ENCODE measurements at regions not wholly inside any gene's neighbourhood (a gene's known extent, or its start where the extent isn't known, plus 50 kb on each side); places are given as distances from the start of the nearest gene placed in this dataset.

DNA sequence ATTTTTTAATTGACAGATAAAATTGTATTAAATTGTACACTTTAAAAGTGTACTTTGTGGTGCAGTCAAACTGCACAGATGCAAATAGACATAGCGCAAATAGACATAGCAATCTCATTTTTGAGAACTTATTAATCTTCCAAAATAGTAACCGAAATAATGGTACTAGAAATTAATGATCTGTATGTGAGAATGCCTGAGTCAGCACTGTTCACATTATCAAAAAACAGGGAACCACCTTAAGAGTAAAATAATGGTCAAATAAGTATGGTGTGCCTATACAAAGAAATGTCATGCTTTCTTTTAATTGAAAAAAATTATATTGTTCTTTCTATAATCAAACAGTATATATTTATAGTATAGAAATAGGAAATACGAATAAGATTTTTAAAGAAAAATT lies 461.9 kb downstream of the EFNA5 start:
- no peak for DNase-seq

DNA sequence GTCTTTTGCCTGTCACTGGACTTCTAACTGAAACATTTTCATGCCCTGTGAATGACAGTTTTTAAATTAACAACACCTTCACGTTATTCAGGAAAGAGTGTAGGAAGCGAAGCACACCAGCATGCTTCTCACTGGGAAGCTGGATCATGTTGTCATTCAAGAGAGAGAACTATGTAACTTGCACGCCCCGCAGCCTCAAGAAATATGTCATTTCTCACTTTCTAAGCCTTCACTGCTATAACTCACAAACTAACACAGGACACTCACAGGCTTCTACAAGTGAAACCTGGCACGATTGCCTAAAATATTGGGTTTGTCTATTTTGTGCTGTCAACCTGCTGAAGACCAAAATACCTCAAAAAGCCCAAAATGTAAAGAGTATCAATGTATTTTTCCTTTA lies 466.3 kb downstream of the EFNA5 start:
- no peak for DNase-seq

DNA sequence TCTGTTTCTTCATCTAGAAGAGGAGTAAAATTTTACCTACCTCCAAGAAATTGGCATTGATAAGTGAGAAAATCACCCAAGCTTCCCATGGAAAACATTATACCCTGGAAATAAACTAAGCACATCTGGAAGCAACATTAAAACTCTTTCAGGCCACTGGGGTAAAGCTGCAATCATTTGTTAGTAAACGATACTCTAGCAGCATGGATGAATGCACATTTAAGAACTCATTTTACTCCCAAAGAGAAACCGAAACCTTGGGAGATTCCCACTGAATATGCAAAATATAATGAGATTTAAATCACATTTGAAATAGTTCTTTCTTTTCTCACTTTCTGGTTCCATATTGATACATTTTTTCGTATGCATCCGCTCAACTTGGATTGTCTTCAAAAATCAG lies 467.5 kb downstream of the EFNA5 start:
- DNase-seq: no peak

DNA sequence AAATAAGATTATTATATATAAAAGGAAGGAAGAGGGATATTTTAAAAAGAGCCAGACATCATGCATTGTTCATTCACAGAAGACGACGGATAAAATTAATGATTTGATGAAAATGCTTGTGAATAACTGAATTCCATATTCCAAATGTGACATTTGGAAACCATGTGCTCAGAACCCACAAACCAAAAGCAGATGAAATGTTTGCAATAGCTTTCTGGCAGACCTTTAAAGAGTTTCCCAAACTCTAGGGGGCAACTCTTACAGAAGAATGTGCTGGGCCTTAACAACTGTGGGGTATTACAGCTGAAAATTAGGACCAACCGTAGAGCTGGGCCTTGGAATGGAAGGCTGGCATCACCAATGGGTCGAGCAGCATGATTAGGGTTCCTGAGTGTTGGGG lies 471.0 kb downstream of the EFNA5 start:
- DNase-seq: no peak

DNA sequence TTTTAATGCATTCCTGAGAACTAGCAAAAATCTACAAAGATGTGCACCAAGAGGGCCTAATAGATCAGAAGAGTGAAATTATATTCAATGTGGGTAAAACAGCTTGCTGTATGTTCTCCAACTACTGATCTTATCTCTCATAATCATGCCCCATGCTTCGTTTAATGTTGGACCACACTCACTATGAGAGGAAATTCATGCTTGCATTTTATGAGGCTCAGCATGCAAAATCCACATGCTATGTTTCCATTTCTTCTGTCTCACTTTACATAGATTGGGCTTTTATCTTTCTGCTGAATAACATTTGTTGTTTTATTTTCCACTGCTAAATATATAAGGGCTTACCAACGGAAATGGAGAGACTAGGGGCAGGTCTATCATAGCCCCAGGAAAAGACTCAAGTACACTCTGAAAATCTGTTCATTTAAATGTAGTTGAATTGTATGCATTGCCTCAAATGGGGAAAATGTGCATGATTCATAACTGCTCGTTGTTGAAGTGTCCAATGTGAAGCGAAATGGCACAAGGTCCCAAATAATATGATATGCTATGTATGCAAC lies 474.2 kb downstream of the EFNA5 start:
- no peak for DNase-seq

DNA sequence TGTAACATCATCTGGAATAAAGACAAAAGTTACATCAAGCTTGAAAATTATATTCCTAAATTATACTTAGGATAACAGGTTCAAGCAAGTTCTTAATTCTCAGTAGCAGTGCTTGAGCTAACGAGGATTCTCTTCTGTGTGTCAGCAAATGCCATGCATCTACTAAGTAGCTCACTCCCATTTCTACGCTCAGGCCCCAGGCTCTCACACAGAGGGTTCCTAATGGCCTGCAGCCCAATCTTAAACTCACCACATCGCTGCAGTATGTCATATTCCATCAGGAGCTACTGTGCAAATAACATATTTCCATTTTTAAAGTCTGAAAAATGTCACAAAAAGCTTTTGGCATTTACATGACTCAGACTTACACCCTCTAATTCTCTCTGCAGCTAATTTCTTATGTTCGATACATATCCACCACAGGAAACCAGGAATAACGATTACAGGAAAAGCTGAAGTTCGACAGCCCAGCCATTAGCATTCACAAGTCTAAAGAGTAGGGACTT lies 474.8 kb downstream of the EFNA5 start:
- no peak for DNase-seq

DNA sequence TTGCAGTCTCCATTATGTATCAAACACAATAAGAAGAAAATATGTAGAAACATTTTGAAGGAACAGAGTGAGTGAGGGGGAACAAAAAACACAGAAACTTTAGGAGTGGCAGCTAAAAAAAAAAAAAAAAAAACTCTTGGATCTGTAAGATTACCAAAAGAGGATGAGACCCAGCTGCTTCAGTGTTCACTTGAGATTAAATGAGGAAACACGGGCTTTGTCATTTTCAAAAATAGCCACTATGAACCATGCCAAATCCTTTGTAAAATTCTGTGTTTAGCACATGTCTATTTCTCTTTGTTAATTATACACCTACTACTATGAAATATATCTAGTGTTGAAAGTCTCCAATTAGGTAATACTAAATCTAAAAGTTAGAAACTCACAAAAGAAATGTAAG lies 485.9 kb downstream of the EFNA5 start:
- no peak for DNase-seq

DNA sequence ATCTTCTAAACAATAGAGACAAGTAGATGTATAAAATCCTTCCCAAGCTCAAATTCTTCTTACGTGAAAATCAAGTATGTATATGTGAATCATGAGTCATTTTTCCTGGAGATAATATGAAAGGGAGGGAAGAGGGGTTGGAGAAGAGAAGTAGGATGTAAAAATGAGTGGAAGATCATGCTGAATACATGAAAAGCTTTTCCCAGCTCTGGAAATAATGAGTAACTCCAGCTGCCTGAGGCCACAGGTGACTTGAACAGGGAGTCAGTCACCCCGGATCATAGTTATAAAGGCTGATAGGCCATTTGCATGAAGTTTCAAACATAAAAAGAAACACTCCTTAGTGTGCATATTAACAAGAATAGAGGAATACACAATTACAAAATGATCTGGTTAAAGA lies 486.7 kb downstream of the EFNA5 start:
- no peak for DNase-seq

DNA sequence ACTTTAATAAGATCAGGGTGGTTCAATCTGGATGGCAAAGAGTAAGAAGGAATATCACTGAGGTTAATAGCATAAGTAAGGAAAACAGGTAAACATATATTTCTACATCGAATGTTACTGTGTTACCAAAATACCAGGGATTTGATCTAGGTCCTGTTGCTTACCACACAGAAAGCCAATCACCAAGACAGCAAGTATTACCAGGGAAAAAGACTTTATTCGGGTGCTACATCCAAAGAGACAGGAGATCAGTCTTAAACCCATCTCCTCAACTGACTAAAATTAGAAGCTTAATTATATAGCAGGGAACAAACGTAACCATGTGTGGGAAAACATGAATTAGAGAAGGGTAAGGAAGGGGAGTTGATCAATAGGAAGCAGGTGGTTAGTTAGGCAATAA lies 500.1 kb downstream of the EFNA5 start:
- DNase-seq: no peak

DNA sequence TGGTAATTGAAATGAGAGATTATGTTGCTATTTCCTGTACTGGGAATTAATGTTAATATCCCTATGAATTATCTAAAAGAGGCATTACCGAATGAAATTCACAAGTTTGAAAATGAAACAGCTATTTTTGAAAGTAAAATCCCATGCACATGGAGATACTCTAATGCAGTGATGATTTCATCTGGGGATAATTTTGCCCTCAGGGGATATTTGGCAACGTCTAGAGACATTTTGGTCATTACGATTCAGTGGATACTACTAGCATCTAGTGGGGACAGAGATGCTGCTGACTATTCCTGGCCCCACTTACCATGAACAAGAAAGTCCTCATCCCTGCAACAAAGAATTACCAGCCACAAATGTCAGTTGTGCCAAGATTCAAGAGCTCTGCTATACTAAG lies 500.9 kb downstream of the EFNA5 start:
- DNase-seq: no peak

DNA sequence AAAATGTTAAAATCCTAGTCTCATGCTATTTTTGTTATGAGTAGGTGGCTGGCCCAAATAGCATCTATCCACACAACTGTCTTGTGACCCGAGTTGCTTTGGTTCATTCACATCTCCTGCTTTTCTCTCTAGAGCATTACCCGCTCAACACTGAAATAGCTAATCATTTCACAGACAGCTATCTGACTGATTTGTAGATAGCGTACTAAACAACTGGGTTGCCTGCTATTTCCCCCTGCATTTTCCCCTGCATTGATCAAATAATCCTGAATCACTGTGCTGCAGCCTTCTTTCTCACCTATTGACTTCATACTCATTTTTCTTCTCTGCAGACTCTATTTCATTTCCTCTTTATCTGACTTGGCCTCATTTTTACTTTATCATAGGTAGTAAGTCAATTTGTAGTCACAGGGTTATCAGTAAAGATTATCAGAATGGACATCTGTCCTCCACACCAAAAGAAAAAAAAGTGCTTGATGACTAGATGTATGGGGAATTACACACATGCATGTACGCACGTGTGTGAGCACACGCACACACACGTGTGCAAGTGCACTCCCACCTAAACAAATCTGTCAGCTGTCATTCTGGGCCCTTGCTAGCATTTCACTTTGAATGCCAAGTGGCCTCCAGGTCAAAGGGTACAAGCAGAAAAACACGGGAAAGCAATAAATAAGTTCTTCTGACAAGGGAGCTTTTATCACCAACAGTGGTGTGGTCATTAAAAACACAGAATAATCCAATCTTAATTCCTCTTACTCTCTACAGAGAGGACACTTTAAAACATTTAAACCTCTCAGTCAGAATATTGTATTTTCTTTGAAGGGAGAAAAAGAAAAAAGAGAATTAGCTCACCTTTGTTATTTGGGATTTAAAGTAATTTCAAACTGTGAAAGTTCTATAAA lies 501.6 kb downstream of the EFNA5 start:
- no peak for DNase-seq

DNA sequence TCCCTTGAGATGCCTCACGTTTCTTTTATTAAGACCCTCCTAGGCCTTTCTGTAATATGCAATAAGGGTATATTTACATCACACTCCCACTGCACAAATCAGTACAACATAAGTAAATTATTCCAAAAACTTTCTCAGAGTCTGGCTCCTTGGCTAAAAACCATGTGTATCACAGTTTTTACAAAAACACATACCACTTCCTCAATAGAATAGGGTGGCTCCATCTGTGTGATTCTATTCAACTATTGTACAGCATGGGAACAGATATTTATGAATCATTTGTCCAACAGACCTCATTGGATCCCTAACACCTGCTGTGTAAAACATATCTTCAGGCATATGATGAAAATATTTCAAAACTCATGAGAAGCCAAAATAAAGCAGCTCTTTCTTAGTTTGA lies 502.7 kb downstream of the EFNA5 start:
- DNase-seq: no peak

DNA sequence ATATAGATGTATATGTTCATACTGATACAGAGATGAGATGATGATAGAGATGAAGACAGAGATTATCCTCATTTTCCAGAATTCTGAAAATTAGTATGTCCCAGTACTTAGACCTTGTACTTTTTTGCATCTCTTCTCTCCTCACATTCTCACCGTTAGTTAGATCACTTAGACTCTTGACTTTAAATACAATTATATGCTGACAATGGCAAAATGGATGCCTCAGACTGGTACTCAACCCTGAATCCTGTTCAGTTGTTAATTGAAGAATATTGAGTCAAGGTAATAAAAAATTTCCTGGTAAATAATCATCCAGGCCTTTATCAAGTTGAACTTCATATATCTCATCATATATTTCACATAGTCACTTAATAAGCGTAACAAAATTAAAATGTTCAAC lies 505.4 kb downstream of the EFNA5 start:
- no peak for DNase-seq

DNA sequence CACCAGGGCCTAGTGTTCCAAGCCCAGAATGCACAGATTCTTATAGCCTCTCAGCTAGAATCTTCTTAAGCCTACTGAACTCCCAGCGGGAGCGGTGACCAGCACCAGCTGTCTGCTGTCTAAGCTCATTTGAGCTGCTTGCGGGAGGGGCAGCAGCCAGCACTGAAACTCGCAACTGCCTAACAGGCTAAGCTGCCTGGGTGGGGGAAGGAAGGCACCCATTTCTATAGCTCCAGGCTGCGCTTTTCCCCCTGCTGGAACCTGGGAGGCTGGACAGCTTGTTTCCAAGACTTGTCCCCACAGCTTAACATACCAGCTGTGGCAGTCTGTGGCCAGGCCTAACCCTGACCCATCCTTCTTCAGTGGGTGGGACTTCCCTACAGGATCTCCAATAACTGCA lies 512.9 kb downstream of the EFNA5 start:
- no peak for DNase-seq

DNA sequence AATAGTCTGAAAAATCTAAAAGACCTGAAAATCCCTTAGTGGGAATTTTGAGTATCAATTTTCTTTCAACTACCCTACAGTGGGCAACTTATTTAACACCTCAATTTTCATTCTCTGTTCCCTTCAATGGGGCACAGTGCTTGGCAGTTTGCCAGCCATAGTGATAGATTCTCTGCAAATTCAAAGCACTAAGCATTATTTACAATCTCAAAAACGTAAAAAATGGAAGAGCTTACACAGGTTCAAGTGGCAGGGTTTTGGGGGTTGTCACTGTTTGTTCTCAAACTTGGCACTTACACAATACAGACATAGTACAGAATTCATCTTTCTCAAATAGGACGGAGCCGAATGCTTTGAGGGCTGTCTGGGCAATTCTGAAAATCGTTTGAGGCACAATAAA lies 515.0 kb downstream of the EFNA5 start:
- no peak for DNase-seq

DNA sequence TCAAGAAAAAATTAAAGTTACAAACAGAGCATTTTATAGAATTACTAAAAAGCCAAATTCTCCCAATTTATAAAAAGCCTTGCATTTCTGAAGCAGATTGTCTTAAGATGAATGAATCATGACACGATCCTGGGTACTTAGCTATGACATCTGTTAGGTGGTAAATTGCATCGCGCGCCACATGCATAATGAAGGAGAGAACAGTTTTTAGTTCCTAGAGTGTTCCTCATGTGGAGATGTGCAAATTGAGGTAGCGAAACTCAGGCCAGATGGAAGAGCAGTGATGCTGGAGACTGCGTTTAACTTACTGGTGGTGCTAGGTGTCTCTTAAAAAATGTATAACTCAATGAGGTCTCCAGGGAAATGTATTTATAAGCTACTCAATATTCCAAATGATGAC lies 516.1 kb downstream of the EFNA5 start:
- DNase-seq: no peak

DNA sequence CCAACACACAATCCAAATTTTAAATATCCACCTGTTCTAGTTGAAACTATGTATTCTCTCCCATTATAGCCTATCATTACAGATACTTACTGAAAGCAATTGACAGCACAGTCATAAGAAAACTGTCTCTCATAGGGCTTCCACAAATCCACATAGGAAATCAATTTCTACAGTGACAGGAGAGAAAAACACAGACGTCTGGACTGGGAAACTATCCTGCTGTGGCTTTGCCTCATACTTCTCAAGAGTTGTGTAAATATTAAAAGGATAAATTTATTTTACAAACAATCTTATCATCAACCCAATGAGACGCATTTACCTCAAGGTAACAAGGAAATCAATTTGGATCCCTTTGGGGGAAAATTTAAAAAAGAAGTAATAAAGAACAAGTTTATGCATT lies 517.5 kb downstream of the EFNA5 start:
- no peak for DNase-seq

DNA sequence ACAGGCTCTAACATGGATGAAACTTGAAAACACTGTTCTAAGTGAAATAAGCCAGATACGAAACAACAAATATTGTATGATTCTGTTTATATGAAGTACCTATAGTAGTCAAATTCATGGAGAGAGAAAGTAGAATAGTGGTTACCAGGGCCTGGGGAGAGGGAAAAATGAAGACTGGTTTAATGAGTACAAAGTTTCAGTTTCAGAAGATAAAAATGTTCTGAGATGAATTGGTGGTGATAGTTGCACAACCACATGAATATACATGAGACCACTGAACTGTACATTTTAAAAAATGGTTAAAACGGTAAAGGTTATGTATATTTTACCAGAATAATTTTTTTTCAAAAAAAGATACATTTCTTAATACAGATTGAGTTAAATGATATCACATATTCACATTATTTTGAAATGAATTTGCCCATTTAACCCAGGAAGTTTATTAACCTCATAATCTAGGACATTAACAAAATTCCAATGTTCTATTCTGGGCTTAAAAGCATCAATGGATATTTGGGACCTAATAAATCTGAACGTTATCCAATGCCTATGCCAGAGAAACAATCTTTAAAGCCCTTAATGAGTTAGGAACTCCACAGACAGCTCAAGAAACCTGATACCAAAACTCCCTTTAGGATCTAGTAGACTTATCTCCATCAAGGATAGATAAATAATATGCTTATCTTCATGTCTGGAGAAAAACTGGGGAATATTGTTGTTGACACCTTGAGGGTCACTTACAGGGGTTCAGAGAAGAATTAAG lies 521.3 kb downstream of the EFNA5 start:
- peak; percentile 19 for DNase-seq

DNA sequence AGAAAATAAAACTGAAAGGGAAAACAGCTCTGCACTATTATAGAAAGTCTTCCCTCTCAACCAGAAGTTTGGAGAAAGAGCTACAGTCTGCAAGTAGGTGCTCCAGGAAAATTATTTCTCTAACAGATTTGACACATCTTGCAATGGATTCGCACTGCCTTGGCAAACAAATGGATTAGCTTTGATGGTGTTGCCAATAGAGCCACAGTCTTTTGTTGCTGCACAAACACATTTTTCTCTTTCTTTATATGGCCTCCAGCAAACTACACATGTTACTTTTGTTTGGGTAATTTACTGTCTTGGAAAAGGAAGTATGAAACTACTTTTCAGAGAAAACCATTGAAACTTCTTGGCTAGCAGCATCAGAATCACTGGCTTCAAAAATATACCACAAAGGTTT lies 523.1 kb downstream of the EFNA5 start:
- DNase-seq: no peak

DNA sequence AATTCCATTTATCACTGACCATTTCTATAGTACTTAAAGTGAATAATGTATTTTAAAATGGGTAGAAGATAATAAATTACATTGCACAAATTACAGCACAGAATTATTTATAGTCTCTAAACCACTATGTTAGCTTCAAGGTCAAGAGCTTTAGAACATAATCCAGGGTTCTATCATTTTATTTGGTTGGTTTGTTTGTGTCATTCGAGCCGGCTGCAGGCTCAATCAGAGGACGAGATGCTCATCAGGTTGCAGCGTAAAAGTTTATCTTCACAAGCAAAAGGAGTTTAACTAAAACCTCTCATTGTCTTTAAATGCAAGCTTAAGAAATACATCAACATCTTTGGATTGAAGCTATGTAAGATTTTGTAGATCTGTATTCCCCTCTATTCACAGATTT lies 523.8 kb downstream of the EFNA5 start:
- no peak for DNase-seq

DNA sequence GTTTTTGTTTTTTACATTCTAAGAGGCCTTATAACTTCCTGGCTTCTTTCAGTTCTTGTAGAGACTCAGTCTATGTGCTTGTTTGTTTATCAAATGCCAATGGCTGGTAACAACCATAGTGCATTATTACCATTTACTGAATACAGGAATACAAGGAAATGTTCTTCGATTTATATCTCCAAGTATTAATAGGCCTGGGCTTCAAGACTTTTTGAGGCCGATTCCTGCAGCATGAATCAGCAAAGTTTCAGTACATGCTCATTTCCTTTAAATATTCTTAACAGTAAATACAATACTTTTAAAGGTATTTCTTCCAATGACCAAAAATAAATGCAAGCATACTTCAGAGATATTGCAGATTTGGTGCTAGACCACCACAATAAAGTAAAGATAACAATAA lies 535.3 kb downstream of the EFNA5 start:
- no peak for DNase-seq

DNA sequence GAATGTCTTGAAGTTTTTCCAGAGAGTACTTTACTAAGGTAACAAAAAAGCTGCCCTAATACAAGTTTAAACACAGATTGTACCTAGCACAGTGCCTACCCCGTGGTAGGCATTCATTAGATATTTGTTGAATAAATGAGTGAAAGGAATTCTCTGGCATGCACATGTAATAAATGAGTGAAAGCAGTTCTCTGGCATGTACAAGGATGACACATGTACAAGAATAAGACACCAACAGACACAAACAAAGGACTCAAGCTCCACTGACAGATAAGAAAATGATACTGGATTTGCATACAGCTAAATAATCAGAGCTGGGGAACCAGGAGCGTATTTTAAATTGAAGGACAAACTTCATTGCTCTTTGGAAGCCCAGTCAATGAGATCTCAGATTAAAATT lies 535.8 kb downstream of the EFNA5 start:
- no peak for DNase-seq

DNA sequence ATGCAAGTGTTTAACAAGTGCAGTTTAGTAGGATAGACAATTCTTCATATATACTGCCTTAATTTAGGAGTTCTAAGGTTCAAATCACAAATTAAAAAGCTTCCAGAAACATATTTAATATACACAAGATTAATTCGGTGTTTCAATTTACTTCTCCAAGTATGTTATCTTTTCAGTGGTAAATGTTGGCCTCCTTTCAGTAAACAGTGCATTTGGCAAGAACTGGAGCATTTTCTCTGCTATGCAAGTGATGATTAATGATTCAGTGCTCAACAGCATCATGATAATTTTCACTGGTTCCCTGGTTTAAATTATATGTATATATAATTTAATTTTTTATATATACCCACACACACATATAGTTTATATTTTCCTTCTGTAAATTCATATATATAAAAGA lies 541.7 kb downstream of the EFNA5 start:
- no peak for DNase-seq

DNA sequence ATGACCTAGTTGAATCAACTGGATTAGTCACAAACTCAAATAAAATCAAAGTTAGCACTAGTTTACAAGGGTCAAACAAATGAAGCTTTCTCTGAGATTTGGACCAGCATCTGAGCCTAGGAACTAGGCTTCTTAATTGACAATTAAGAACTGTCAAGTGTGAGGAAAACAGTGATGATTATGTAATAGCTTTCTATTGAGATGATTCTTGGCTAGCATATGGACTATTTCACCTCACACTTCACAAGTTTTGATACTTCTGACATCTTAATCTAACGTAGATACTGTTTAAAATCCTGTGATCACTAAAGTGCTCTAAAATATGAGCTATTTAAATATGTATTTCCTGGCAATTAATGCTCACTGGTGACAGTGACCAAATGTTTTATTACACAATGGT lies 542.9 kb downstream of the EFNA5 start:
- DNase-seq: no peak
